Transverse colon (tissue), 3 donors: ENCODE measurements at regions not wholly inside any gene's neighbourhood (a gene's known extent, or its start where the extent isn't known, plus 50 kb on each side); places are given as distances from the start of the nearest gene placed in this dataset.
A peak's percentile ranks its signal among the peaks of the same experiment; 100 is the strongest.

Source experiments
- CTCF ChIP-seq, 5 experiments: fragments of 200-600 bp in 3 of 5; fragments of 450-650 bp in 2 of 5; sonication (generic) in 3 of 5; IDR thresholded peaks; 1 replicate in 2 of 5; 2 replicates in 3 of 5; pipeline ENCODE4 v1.5.1; 2016 to 2017; ENCODE audit warnings: antibody characterized with exemption in 5 of 5, inconsistent platforms in 3 of 5, mild to moderate bottlenecking in 2 of 5, moderate library complexity in 1 of 5
- EP300 ChIP-seq: sonication (generic); formaldehyde crosslinking; IDR thresholded peaks from one replicate; pipeline ENCODE4 v1.6.1; 2017; ENCODE audit warnings: antibody characterized with exemption, low read depth

- TF ChIP-seq CTCF (IDR thresholded peaks at IDR 0.05) (peak in 2 of 5 experiments; percentile 15 to 26), EP300 (no peak)
Observed at GRCh38 chrX:66914080-66914479, 275.2 kb upstream of the EDA2R start.
